NCI-H510A (cell line): ENCODE measurements at regions not wholly inside any gene's neighbourhood (a gene's known extent, or its start where the extent isn't known, plus 50 kb on each side); places are given as distances from the start of the nearest gene placed in this dataset.

Experiments
- DNase-seq: peaks from one replicate; lab custom pipeline; 2025; lab: John Stamatoyannopoulos, UW

DNA sequence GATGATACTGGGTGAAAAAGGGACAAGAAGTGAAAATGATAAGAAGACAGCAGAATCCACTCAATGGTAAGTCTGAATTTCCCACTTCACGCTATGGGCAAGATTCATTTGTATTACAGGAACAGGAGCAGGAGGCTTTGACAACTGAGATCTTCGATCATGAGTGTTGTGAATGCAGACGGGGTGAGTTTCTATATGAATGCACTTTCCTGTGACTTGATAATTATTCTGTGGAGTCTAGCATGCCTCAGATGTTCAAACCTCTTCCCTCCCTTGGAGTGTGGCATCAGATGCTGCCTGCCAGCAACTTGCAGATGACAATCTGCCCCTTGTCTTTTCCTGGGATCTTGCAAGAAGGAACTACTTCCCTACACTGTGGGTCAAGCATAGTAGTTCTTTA lies 225.4 kb downstream of the HLX start:
- DNase-seq = no peak

DNA sequence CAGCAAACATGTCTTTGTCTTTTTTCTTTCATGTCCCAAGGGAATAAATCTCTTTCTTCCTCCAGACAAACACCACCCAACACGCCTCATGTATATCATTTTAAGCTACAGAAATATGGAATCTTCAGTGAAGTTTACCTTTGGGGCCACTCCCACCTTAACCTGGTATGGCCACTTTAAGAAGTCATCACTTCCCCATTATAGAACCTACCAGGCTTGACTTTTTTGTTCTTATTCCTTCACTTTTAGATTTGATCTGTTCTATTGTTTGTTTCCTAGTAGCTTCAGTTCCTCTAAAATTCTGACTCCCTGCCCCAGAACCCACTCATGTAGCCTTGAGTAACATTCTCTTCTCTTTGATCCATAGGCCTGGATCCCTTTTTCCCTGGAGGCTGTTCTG lies 226.3 kb downstream of the HLX start:
- DNase-seq = no peak

DNA sequence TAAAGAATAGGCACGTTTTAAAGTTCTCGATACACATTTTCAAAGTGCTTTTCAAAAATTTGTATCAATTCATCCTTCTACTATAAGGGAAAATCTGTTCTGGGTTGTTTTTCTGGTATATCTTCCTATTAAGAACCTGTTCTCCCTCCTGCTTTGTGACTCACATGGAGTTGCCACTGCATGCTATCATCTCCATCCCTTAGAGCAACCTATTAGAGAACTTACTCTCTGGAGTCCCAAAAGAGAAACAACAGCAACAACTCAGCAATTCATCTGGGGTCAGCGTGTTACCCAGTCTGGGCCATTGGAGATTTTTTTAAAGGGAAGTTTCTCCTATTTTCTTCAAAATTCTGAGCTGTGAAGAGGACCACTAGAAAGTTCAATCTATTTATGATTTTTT lies 227.4 kb downstream of the HLX start:
- no peak for DNase-seq

DNA sequence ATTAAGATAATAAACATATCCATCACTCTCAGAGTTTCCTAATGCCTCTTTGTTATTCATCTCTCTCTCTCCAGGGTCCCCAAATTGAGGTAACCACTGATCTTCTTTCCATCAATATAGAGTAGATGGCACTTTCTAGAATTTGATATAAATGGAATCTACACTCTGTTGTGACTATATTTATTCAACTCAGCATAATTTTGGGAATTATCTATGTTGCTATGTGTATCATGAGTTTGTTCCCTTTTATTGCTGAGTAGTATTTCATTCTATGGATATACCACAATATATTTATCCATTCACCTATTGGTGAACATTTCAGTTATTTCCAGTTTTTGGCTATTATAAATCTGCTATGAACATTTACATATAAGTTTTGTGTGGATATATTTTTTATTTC lies 230.7 kb downstream of the HLX start:
- DNase-seq = no peak

DNA sequence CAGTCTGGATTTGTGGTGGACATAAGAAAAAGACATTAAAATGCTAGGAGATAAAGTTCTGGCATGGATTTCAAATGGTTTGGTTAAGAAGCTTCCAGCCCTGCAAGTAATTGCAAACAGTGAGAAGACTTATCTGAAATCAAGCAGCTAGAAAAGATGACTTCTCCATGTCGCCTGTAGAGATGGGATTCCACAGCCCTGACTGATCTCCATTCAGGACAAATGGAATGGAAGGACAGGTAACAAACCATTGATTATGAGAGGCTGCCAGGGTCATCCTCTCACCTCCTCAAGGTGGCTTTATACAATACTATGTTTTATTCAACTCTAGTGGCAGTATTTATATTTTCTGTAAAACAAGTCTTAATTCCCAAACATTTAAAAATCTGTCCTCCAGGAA lies 237.9 kb downstream of the HLX start:
- DNase-seq = no peak

DNA sequence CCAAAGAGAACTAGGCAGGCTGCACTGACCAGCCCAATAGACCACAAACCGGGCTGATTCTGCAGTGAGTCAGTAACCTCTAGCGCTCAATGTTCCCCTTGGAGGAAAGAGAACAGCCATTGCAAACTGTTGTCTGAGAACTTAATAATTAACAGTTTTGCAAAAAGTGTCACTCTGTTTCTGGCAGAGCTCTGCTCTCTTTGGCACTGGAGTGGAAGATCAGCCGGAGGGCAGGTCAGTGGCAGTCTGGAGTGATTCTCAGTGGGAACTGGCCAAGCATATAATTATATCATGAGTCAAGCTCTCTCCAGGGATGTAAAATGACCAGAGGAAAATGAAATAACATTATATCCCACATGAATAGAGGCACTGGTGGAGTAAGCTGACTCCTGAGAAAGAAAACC lies 238.3 kb downstream of the HLX start:
- DNase-seq = no peak

DNA sequence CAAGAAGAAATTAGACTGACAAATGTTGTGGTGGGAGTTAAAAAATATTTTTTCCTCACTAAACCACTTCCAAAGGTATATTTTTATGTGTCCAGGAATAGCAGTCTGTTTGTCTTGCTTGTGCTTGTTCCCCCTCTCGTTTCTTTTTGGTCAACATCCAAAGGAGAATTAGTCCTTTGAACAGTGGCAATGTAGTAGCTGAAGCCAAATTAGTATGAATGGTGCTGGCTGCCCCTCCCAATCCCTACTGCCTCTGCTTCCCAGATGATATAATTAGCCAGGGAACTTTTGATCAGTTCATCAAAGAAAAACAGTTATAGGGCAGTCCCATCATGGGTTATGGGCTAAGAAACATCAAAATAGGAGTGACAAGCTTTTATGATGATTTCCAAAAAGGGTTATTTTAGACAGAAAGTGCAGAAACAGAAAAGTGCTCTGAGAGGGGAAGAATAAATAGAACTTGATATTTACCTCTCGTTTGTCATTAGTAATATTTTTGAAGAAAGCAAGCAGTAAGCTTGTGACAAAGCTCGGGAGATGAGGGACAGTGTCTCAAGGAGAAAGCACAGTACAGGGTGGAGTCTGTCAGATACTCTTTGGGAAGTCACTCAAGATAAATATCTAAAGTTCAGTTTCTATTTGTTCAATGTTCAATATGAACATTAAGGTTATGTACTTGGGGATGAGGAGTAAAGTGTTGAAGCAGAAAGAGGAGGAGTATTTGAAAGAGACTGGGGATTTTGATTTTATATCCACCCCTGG lies 239.1 kb downstream of the HLX start:
- no peak for DNase-seq

DNA sequence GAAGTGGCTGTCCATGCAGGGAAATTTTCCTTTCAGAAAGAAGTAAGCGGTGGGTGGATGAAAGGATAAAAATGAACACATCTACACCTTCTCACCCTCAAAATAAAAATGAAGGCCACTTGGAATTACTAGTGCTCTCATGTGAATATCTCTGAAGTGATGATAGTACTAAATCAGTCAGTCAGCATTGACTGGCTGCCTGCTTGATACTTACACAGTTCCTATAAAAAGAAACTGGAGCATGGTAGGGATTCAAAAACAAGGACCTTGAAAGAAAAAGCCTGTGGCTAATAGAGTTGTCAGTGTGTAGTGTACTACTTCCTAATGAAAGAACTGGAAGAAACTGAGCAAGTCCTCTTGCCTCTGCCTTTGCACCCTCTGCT lies 239.7 kb downstream of the HLX start:
- no peak for DNase-seq

DNA sequence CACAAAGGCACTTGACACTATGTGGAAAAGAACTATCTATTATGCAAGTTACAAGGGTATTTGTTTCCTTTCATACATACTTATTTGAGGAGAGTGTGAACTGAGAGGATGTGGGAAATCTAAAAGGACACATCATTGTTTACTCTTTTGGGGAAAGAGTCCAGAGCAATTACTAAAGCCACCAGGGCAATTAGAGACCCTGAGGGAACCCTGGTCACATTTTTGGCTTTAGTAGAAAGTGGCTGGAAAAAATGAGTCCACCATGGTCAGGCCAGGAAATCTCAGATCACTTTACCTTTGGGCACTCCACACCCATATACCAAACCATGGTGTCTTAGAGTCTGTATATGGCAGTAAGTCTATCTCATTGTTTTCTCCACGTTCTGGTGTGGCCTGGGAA lies 243.3 kb downstream of the HLX start:
- no peak for DNase-seq

DNA sequence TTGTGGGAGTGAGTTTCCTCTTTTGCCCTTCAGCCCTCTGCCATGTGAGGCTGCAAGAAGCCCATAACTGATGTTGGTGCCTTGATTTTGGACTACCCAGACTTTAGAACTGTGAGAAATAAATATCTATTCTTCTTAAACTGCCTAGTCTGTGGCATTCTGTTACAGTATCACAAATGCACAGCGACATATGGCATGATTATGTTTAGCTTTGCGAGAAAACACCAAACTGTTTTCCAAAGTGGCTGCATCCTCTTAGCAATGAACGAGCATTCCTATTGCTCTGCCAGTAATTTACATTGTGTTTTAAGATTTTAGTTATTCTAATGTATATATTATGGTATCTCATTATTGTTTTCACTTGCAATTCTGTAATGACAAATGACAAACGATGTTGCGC lies 246.7 kb downstream of the HLX start:
- DNase-seq = no peak

DNA sequence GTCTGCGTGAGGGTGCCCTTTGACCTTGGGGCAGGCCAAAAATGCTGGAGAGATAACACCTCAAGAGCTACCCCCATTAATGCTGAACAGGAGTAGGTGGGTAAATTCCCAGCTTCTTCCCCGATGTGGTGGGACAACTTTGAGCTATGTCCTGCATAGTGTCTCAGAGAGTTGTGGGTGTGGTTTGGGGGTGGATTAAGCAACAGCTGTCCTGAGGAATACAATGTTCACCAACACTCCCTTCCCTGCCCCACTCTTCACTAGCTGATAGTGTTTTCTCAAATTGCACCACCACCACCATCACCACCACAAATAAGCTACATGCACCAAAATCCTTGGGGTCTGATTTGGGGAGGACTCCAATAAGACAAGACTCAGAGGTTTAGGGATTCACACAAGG lies 258.4 kb downstream of the HLX start:
- DNase-seq = no peak

DNA sequence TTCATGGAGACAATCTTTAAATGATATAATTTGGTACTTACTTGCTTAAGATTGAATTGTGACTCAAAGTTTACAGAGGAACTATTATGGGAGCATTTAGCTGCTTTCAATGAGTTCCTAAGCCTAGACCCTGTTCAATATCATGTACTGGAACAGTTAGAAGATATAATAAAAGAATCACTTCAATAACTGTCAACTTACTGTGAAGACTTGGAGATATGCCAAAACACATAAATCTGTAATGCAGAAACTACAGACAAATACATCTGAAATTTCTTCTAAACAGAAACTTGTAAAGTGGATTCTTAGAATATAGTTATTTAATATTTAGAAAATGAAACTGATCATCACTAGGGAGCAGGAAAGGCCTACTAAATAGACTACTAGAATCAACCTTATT lies 259.3 kb downstream of the HLX start:
- no peak for DNase-seq

DNA sequence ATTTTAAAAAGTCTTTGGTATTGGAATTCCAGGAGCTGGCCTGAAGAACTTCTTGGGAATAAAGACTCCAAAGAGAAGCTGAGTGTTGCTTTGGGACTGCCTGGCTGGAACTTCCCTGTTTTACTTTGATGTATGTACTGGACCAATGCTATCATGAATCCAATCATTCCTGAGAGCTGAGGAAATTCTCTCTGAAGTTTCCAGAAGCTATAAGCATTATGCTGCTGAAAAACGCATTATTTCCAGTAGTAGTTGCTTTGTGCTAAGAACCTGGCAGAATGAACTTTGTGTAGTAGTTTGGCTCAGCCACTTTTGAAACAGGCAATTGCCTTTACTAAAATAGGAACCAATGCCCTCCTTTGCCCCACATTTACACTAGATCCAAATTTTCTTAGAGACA lies 260.7 kb downstream of the HLX start:
- no peak for DNase-seq

DNA sequence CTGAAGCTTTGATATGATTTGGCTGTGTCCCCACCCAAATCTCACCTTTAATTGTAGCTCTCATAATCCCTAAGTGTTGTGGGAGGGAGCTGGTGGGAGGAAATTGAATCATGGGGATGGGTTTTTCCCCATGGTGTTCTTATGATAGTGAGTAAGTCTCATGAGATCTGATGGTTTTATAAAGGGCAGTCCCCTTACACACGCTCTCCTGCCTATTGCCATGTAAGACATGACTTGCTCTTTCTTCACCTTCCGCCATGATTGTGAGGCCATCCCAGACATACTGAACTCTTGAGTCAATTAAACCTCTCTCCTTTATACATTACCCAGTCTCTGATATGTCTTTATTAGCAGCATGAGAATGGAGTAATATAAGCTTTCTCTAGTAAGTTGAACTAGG lies 261.9 kb downstream of the HLX start:
- DNase-seq = no peak

DNA sequence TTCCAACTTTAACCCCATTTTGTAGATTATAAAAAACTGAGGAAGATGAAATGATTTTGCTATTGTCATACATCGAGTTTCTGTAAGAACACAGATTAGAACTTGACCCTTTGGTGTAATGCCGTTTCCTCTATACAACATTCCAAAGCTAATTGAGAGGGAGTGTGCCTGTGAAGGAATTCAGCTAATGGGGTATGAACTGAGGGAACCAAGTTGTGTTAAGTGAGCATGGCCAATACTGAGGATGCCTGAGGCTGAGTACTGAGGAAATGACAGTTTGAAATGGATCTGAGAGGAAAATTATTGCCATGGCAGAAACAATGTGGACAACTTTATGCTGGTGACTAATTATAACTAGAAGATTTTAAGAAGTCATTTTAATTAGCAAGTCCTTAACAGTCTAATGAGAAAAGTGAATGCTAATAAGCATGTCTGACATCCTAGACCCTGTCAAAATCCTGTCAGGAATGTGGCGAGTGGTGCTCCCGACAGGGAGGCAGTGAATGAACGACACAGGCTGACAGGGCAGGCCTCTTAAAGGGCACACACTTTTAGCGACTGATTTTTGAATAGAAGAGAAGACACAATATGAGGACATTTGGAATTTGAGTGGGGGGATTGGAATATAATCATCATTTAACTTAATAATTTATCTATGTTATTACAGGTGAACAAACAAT lies 262.5 kb downstream of the HLX start:
- no peak for DNase-seq

DNA sequence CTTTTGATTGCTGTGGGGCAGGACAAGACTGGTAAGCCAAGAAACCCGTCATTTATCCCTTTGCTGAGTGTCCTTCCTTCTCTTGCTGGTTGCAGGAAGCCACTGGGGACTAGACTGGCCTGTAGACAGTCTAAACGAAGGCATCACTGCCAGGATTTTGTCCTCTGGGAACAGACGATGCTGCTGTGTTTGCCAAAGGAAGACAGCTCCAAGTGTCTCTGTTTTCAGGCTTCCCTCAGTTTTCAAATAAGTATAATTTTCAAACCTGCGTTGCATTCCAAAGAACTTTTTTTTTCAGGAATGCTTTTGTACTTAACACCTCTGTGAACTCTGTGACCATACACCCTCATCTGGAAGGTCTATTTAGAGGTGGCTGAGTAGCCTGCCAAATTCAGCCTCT lies 269.4 kb downstream of the HLX start:
- DNase-seq = no peak

DNA sequence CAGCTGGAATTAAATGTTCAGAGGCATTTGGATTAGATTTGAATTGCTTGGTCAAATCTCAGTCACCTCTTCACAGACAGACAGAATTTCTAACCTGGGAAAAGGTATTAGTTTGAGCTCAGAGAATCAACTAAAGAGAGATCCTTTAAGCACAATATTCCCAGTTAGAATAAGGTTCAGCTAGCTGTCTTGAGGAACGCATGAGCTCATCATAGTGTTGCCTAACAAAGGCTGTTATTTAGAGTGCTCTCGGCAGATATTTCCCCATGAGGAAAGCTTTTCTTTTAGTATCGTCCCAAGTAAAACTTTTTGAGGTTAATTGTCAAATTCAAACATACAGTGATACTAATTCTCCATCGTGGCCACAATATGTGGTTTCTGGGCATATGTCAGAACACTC lies 269.9 kb downstream of the HLX start:
- DNase-seq = no peak

DNA sequence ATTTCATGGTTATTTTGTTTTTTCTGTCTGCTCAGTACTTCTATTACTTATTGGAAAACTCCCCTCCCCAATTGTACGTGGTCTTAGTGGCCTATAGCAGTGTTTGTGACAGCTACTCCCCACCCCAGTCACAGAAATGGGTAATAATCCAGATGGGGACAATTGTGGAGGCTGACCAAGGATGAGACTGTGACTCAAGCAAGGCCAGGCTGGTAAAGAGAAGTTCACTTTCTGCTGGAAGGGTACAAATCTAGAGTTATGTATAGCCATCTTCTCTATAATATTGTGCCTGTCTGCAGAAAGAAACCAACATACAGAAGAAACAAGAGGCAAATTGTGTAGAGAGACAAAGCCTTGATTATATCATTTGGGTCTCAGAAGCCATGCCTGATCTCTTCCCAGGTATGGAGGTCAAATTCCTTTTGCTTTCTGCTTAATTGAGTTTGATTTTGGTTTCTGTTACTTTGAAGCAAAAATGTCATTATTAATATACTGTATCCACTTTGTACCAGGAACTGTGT lies 270.4 kb downstream of the HLX start:
- no peak for DNase-seq

DNA sequence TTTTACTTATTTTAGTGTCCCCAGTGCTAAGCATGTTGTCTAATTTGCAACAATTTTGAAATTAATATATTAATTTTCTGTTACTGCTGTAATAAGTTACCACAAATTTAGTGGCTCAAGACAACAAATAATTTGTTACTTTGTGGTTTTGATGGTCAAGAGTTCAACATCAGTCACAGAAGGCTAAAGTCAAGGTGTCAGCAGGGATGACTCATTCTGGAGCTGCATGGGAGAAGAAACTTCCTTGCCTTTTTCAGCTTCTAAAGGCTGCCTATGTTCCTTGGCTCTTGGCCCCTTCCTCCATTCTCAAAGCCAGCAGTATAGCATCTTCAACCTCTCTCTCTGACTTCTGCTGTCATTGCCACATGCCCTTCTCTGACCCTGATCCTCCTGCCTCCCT lies 271.8 kb downstream of the HLX start:
- no peak for DNase-seq

DNA sequence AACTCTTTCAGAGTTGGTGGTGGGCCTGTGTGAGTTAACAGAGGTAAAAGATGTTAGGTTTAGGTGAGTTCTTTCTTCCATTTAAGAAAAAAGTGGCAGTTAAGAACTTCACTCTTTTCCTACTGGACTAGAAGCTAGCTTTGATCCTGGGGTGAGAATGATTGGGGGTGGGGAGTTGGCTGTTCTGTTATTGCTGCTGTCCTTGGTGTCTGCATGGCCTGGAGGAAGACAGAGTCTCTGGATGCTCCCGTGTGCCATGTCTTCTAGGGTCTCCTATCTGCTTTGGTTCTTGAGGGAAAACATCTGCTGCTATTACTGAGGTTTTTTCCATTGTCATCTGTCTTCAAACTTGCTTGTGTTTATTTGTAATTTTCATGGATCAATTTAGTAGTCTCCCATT lies 275.7 kb downstream of the HLX start:
- DNase-seq = no peak

DNA sequence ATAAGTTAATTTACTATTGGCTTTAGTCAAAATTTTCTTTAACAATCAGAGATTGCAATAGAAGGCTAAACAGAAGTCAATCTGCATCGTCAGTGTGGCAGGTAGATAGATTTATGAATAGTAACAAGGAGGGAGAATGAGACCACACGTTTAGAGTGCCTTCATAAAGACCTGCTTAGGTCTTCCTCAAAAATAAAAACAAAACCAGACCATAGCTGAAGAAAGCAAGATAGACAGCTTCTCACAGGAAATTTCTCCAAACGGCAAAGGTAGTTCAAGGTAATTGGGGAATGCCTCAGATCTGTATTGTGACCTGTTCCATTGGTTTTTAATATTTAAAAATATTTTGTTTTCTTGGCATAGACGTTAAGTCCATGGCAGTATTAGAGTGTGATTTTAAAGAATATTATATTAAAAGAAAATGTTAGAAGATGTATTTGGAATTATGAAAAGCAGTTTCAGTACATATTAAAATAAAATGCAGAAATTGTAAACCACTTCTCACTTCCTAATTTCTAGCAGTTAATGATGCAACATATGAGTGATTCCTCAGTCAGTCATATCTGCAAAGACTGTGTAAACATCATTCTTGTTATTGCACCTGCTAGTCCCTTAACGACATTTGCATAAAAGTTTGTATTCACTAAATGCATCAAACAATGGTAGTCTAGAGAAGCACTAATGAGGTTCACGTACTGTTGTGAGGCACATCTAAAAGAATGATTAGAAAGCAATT lies 278.0 kb downstream of the HLX start:
- no peak for DNase-seq

DNA sequence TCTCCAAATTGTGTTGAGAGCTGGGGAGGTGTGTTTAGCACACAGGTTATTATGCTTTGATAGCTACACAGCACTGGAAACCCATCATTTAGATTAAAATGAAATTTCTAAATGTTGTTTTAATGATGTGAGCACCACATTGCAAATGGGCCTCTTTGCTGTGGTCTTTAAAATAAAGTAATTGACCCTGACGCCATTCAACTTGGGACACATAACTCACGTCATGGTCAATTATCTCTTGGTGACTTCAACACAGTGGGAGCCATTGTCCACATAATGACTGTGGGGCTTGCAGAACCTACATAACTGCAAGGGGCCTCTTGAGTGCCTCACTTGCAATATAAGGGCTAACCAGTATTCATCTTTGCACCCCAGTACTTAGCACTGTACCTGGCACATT lies 280.4 kb downstream of the HLX start:
- DNase-seq = no peak

DNA sequence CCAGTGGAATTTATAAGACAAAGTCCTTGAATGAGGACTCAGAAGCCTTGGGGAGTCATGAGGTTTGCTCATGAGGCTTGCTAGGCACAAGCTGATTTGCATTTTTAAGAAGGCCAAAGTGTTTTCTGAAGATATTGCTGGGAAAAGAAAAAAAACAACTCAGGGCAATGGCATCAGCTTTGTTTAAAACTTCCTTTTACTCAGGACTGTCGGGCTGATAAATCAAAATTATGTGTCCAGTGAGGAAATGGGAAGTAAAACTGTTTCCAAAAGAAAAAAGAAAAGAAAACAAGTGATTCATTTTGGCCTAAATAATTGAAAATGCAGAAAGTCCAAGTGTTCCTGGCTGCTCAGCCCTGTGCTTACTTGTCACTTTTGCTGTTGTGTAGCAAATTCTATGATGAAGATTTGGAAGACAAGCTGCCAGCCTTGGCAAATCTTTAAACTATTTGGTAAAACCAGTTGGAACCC lies 282.4 kb downstream of the HLX start:
- no peak for DNase-seq
